GM12878 (cell line): ENCODE measurements at regions not wholly inside any gene's neighbourhood (a gene's known extent, or its start where the extent isn't known, plus 50 kb on each side); places are given as distances from the start of the nearest gene placed in this dataset.

Source experiments
- ATAC-seq: fragments of 200-7000 bp; cut with Tn5 transposase; 3 replicates; pipeline ENCODE4 v1.9.1; 2020; ENCODE audit warnings: mild to moderate bottlenecking, moderate library complexity
- BruUV-seq: library from RNA; stranded (reverse); fragments of 400-500 nt; replicated peaks from 2 replicates; lab custom pipeline; 2021; lab: Mats Ljungman, UMichigan
- CTCF ChIA-PET: fragments of 300-600 bp; sonication (Branson Sonifier 250); formaldehyde crosslinking; extraction: SDS; loops from one replicate; lab custom pipeline; 2021; ENCODE audit warnings: inconsistent platforms; lab: Yijun Ruan, JAX
- POLR2A ChIA-PET: fragments of 350-600 bp; formaldehyde crosslinking; extraction: SDS; loops from one replicate; lab custom pipeline; 2021; ENCODE audit warnings: inconsistent platforms; lab: Charles Lee
- RAD21 ChIA-PET: fragments of 300-600 bp; sonication (Branson Sonifier 250); formaldehyde crosslinking; loops from one replicate; lab custom pipeline; 2023; ENCODE audit warnings: antibody characterized with exemption; ENCODE audit not compliant: unreplicated experiment; lab: Charles Lee
- SMC1A ChIA-PET: fragments of 300-600 bp; sonication (Branson Sonifier 250); formaldehyde crosslinking; loops from one replicate; lab custom pipeline; 2023; ENCODE audit not compliant: unreplicated experiment, uncharacterized antibody; lab: Charles Lee
- DNase-seq: peaks from one replicate; pipeline ENCODE4 v3.0.0-alpha.2; 2011; ENCODE audit warnings: low read depth, low spot score
- FAIRE-seq: peaks from 3 replicates; lab custom pipeline; 2011; peaks lifted over from hg19 to GRCh38; lab: Jason Lieb, UNC
- H2AFZ ChIP-seq: 2 replicates; pipeline ENCODE4 v1.6.0; 2011; ENCODE audit warnings: low read depth, low read length, control low read depth; ENCODE audit not compliant: control insufficient read depth
- H3K27ac ChIP-seq: 2 replicates; pipeline ENCODE4 v1.5.1; 2011; ENCODE audit warnings: control low read depth; ENCODE audit not compliant: control insufficient read depth, insufficient read depth
- H3K27me3 ChIP-seq, 2 experiments: replicated peaks in 1 of 2; 2 replicates each; pipeline versions ENCODE4 v1.6.0 to v1.6.1; 2011; ENCODE audit warnings: low read length in 1 of 2; ENCODE audit not compliant: control insufficient read depth in 2 of 2, insufficient read depth in 2 of 2
- H3K36me3 ChIP-seq, 2 experiments: 2 replicates each; pipeline ENCODE4 v1.5.1; 2011; ENCODE audit warnings: low read length in 1 of 2; ENCODE audit not compliant: control insufficient read depth in 2 of 2, insufficient read depth in 2 of 2
- H3K4me1 ChIP-seq: 2 replicates; pipeline ENCODE4 v1.6.1; 2011; ENCODE audit warnings: mild to moderate bottlenecking, low read length, moderate library complexity, mixed read lengths; ENCODE audit not compliant: control insufficient read depth, insufficient read depth
- H3K4me2 ChIP-seq: 2 replicates; pipeline ENCODE4 v1.6.0; 2011; ENCODE audit warnings: control low read depth; ENCODE audit not compliant: control insufficient read depth, insufficient read depth
- H3K4me3 ChIP-seq: fragments of 200-600 bp; sonication (generic); 2 replicates; pipeline ENCODE4 v1.5.1; 2016
- H3K79me2 ChIP-seq: 2 replicates; pipeline ENCODE4 v1.6.0; 2011; ENCODE audit warnings: low read length; ENCODE audit not compliant: control insufficient read depth, insufficient read depth
- H3K9ac ChIP-seq: 2 replicates; pipeline ENCODE4 v1.8.0; 2011; ENCODE audit warnings: low read length, control low read depth, mixed read lengths; ENCODE audit not compliant: control insufficient read depth, insufficient read depth
- H3K9me3 ChIP-seq: replicated peaks from 3 replicates; pipeline ENCODE4 v1.5.1; 2011; ENCODE audit warnings: mild to moderate bottlenecking, low read length; ENCODE audit not compliant: control insufficient read depth, insufficient read depth
- H4K20me1 ChIP-seq: 2 replicates; pipeline ENCODE4 v1.6.0; 2011; ENCODE audit not compliant: control insufficient read depth, insufficient read depth
- ATF7 ChIP-seq: fragments of 450-650 bp; IDR thresholded peaks from 2 replicates; pipeline ENCODE4 v1.6.1; 2016; ENCODE audit warnings: low read depth, mild to moderate bottlenecking
- CBX3 ChIP-seq: fragments of 200-600 bp; sonication (generic); IDR thresholded peaks from 2 replicates; pipeline ENCODE4 v1.6.1; 2016; ENCODE audit warnings: low read depth, borderline replicate concordance
- TCF7 ChIP-seq: IDR thresholded peaks from 2 replicates; pipeline ENCODE4 v1.6.1; 2014; ENCODE audit warnings: antibody characterized with exemption, borderline replicate concordance
- WGBS: methylation state at CpG from one replicate; pipeline ENCODE4 v1.1.6; 2016; ENCODE audit warnings: low lambda C conversion rate; ENCODE audit not compliant: insufficient replicate concordance, insufficient coverage; ENCODE audit errors: missing lambda C conversion rate; 5-methylcytosine and 5-hydroxymethylcytosine counted together
- in situ Hi-C: fragments of 300-500 bp; cut with MboI; formaldehyde crosslinking; loops from 9 replicates; pipeline ENCODE4 v1.14.3; 2018; ENCODE audit warnings: mixed read lengths
- intact Hi-C: fragments of 100-400 bp; cut with micrococcal nuclease; formaldehyde crosslinking; loops from one replicate; pipeline ENCODE4 v1.14.2; 2022; ENCODE audit not compliant: unreplicated experiment
- TF ChIP-seq, protein P1 (sequence below): fragments of 450-650 bp; IDR thresholded peaks from 2 replicates; pipeline ENCODE4 v1.6.1; 2017; ENCODE audit warnings: antibody characterized with exemption, mild to moderate bottlenecking, moderate library complexity
- TF ChIP-seq, protein P2 (sequence below): fragments of 450-650 bp; formaldehyde crosslinking; IDR thresholded peaks from 2 replicates; pipeline ENCODE4 v1.4.0; 2020; ENCODE audit warnings: mild to moderate bottlenecking, moderate library complexity

GRCh38 chr2:57552885-57553284, 493.7 kb upstream of the VRK2 start:
- Histone ChIP-seq H3K4me1 (no peaks in the 10 kb centered on the region), H2AFZ (no peak overlapping the region), H3K4me3 (no peak overlapping the region), H3K9me3 (no peaks in the 10 kb centered on the region), H3K36me3 (no peaks in the 10 kb centered on the region), H3K9ac (no peak overlapping the region), H4K20me1 (no peaks in the 10 kb centered on the region), H3K4me2 (no peak overlapping the region), H3K27ac (no peak overlapping the region), H3K27me3 (no peaks in the 10 kb centered on the region), H3K79me2 (no peaks in the 10 kb centered on the region)
- CTCF ChIA-PET: interaction anchor here (0.6 to 1.7 kb wide), 5 partner anchors 9 to 282 kb away, joined by 3 to 4 read pairs (median 3); no protein-coding TSS in a partner anchor
- intact Hi-C loops: no loop called here
- RAD21 ChIA-PET: no interaction called here
- SMC1A ChIA-PET: interaction anchor here (0.9 to 2.4 kb wide), 2 partner anchors 10 to 141 kb away, joined by 3 to 9 read pairs; no protein-coding TSS in a partner anchor
- TF ChIP-seq, protein P1, sequence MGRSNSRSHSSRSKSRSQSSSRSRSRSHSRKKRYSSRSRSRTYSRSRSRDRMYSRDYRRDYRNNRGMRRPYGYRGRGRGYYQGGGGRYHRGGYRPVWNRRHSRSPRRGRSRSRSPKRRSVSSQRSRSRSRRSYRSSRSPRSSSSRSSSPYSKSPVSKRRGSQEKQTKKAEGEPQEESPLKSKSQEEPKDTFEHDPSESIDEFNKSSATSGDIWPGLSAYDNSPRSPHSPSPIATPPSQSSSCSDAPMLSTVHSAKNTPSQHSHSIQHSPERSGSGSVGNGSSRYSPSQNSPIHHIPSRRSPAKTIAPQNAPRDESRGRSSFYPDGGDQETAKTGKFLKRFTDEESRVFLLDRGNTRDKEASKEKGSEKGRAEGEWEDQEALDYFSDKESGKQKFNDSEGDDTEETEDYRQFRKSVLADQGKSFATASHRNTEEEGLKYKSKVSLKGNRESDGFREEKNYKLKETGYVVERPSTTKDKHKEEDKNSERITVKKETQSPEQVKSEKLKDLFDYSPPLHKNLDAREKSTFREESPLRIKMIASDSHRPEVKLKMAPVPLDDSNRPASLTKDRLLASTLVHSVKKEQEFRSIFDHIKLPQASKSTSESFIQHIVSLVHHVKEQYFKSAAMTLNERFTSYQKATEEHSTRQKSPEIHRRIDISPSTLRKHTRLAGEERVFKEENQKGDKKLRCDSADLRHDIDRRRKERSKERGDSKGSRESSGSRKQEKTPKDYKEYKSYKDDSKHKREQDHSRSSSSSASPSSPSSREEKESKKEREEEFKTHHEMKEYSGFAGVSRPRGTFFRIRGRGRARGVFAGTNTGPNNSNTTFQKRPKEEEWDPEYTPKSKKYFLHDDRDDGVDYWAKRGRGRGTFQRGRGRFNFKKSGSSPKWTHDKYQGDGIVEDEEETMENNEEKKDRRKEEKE: no peak
- DNase-seq: no peak
- WGBS: 31% methylated on average over 3 of the region's 3 CpGs
- BruUV-seq: no TSS peak
- ATAC-seq: 0 out of 3 replicates have a peak, but pooled peaks have one; percentile 16
- POLR2A ChIA-PET: interaction anchor here (0.6 to 0.8 kb wide), 2 partner anchors 20 to 1425 kb away, joined by 3 to 4 read pairs; no protein-coding TSS in a partner anchor
- FAIRE-seq: peak; percentile 35
- in situ Hi-C loops: no loop called here

GRCh38 chr2:57554348-57554747, 492.3 kb upstream of the VRK2 start:
- H2AFZ ChIP-seq: no peak overlapping the region
- no peaks in the 10 kb centered on the region for H3K4me1 ChIP-seq
- ChIA-PET CTCF (interaction anchor here (2.0 kb wide), 1 partner anchor 166 kb away, joined by 6 read pairs; no protein-coding TSS in a partner anchor), POLR2A (no interaction called here), SMC1A (interaction anchor here (0.7 to 2.4 kb wide), 3 partner anchors 8 to 136 kb away, joined by 3 to 9 read pairs (median 3); no protein-coding TSS in a partner anchor), RAD21 (no interaction called here)
- H3K9me3 ChIP-seq: no peaks in the 10 kb centered on the region
- H3K4me3 ChIP-seq: no peak overlapping the region
- in situ Hi-C loops: no loop called here
- no peak overlapping the region for H3K27ac ChIP-seq
- H3K79me2 ChIP-seq: no peaks in the 10 kb centered on the region
- FAIRE-seq (no peak), DNase-seq (no peak), ATAC-seq (no peak)
- no peaks in the 10 kb centered on the region for H3K27me3 ChIP-seq
- H3K9ac ChIP-seq: no peak overlapping the region
- BruUV-seq: no TSS peak
- intact Hi-C loops: no loop called here
- no peaks in the 10 kb centered on the region for H4K20me1 ChIP-seq
- H3K36me3 ChIP-seq: no peaks in the 10 kb centered on the region
- no peak overlapping the region for H3K4me2 ChIP-seq
- TF ChIP-seq CBX3 (no peak), ATF7 (no peak), TCF7 (no peak)
- TF ChIP-seq, protein P2, sequence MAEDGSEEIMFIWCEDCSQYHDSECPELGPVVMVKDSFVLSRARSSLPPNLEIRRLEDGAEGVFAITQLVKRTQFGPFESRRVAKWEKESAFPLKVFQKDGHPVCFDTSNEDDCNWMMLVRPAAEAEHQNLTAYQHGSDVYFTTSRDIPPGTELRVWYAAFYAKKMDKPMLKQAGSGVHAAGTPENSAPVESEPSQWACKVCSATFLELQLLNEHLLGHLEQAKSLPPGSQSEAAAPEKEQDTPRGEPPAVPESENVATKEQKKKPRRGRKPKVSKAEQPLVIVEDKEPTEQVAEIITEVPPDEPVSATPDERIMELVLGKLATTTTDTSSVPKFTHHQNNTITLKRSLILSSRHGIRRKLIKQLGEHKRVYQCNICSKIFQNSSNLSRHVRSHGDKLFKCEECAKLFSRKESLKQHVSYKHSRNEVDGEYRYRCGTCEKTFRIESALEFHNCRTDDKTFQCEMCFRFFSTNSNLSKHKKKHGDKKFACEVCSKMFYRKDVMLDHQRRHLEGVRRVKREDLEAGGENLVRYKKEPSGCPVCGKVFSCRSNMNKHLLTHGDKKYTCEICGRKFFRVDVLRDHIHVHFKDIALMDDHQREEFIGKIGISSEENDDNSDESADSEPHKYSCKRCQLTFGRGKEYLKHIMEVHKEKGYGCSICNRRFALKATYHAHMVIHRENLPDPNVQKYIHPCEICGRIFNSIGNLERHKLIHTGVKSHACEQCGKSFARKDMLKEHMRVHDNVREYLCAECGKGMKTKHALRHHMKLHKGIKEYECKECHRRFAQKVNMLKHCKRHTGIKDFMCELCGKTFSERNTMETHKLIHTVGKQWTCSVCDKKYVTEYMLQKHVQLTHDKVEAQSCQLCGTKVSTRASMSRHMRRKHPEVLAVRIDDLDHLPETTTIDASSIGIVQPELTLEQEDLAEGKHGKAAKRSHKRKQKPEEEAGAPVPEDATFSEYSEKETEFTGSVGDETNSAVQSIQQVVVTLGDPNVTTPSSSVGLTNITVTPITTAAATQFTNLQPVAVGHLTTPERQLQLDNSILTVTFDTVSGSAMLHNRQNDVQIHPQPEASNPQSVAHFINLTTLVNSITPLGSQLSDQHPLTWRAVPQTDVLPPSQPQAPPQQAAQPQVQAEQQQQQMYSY (CRISPR knock-in tag): no peak
- TF ChIP-seq, protein P1: no peak
